Memory B cell (primary cell): ENCODE measurements at regions not wholly inside any gene's neighbourhood (a gene's known extent, or its start where the extent isn't known, plus 50 kb on each side); places are given as distances from the start of the nearest gene placed in this dataset.
A peak's percentile ranks its signal among the peaks of the same experiment; 100 is the strongest.

ENCODE experiments used
- ATAC-seq: fragments of 150-1000 bp; cut with Tn5 transposase; 2 replicates; pipeline ENCODE4 v1.10.0; 2021; ENCODE audit warnings: low read depth, mild to moderate bottlenecking, moderate library complexity
- DNase-seq, 2 donors: peaks; one replicate each; pipeline ENCODE4 v3.0.0; 2022; ENCODE audit warnings: low spot score in 2 of 2
- H3K27ac Mint-ChIP-seq: one replicate; pipeline ENCODE4 v1.8.0; 2022; ENCODE audit warnings: mild to moderate bottlenecking, moderate library complexity, mixed read lengths
- H3K27me3 Mint-ChIP-seq: one replicate; pipeline ENCODE4 v1.8.0; 2022; ENCODE audit warnings: mixed read lengths
- H3K36me3 Mint-ChIP-seq: one replicate; pipeline ENCODE4 v1.8.0; 2022; ENCODE audit warnings: mild to moderate bottlenecking, mixed read lengths
- H3K4me1 Mint-ChIP-seq: one replicate; pipeline ENCODE4 v1.8.0; 2022; ENCODE audit warnings: mixed read lengths
- H3K4me3 Mint-ChIP-seq: one replicate; pipeline ENCODE4 v1.8.0; 2022; ENCODE audit warnings: mild to moderate bottlenecking, moderate library complexity, mixed read lengths
- H3K9me3 Mint-ChIP-seq: one replicate; pipeline ENCODE4 v1.8.0; 2022; ENCODE audit warnings: mixed read lengths

- Mint-ChIP-seq H3K27ac (peak overlapping the region; percentile 60), H3K27me3 (no peaks in the 10 kb centered on the region), H3K9me3 (no peaks in the 10 kb centered on the region), H3K4me1 (peaks cover 11% of the 10 kb centered on the region), H3K4me3 (peak overlapping the region; percentile 96), H3K36me3 (no peaks in the 10 kb centered on the region)
- peak; percentile 16 to 49 for DNase-seq
- ATAC-seq: peak; percentile 94
Observed at GRCh38 chr3:182729903-182730674, 63.2 kb upstream of the ATP11B start.

DNA sequence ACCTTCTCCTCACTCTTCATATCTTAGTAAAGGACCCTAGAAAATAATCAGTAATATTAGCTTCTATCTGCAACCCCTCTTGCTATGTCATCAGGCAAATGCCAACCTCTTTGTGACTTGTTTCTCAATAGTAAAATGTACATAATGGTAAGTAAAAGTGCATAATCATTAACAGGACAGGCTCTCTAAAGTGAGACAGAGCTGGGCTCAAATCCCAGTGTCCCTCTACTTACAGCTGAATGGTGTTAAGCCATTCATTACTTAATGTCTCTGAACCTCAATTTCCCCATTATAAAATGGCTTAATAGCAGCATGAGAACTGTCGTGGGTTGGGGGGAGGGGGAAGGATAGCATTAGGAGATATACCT is 62.6 kb upstream of the ATP11B start:
- H3K36me3 Mint-ChIP-seq: no peaks in the 10 kb centered on the region
- H3K27ac Mint-ChIP-seq: peak overlapping the region; percentile 60
- no peaks in the 10 kb centered on the region for H3K9me3 Mint-ChIP-seq
- no peak for ATAC-seq
- no peak for DNase-seq
- no peaks in the 10 kb centered on the region for H3K27me3 Mint-ChIP-seq
- H3K4me3 Mint-ChIP-seq: peak overlapping the region; percentile 96
- H3K4me1 Mint-ChIP-seq: peaks cover 11% of the 10 kb centered on the region

DNA sequence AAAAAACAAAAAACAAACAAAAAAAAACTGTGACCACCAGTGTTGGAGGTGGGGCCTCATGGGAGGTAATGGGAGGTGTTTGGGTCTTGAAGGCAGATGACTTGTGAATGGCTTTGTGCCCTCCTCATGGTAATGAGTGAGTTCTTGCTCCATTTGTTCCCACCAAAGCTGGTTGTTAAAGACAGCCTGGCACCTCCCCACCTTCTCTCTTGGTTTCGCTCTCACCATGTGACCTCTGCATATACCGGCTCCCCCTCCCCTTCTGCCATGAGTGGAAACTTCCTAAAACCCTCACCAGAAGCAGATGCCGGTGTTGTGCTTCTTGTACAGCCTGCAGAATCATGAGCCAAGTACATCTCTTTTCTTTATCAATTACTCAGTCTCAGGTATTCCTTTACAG is 61.5 kb upstream of the ATP11B start:
- Mint-ChIP-seq H3K27me3 (no peaks in the 10 kb centered on the region), H3K4me3 (peak overlapping the region; percentile 28), H3K9me3 (no peaks in the 10 kb centered on the region), H3K4me1 (peaks cover 11% of the 10 kb centered on the region), H3K27ac (no peak overlapping the region), H3K36me3 (no peaks in the 10 kb centered on the region)
- no peak for DNase-seq
- ATAC-seq: no peak

GRCh38 chr3:182732232-182733015 is 60.9 kb upstream of the ATP11B start:
- ATAC-seq: no peak
- no peaks in the 10 kb centered on the region for H3K27me3 Mint-ChIP-seq
- H3K4me1 Mint-ChIP-seq: peaks cover 11% of the 10 kb centered on the region
- H3K4me3 Mint-ChIP-seq: no peak overlapping the region
- no peak overlapping the region for H3K27ac Mint-ChIP-seq
- no peak for DNase-seq
- H3K36me3 Mint-ChIP-seq: no peaks in the 10 kb centered on the region
- no peaks in the 10 kb centered on the region for H3K9me3 Mint-ChIP-seq

GRCh38 chr3:182735672-182736071 is 57.6 kb upstream of the ATP11B start:
- ATAC-seq (no peak), DNase-seq (no peak)
- Mint-ChIP-seq H3K4me3 (no peak overlapping the region), H3K36me3 (no peaks in the 10 kb centered on the region), H3K9me3 (no peaks in the 10 kb centered on the region), H3K27ac (no peak overlapping the region), H3K4me1 (peaks cover 1% of the 10 kb centered on the region), H3K27me3 (peaks cover 6% of the 10 kb centered on the region)

DNA sequence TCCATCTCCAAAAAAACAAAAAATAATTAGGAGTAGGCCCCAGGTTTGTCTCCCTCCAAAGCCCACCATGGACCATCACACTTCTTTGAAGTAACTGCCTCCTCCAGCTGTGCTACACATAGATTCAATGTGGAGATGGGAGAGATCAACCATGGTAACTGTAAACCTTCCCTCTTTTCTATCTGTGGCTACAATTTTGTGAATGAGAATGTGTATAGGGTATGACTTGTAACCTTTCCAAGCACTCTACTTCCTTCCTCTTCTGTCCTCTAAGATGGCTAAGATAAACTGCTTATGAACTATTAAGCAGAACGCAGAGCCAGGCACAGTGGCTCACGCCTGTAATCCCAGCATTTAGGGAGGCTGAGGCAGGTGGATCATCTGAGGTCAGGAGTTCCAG is 55.5 kb upstream of the ATP11B start:
- Mint-ChIP-seq H3K4me1 (no peaks in the 10 kb centered on the region), H3K9me3 (no peaks in the 10 kb centered on the region), H3K4me3 (no peak overlapping the region), H3K27me3 (peaks cover 8% of the 10 kb centered on the region), H3K36me3 (no peaks in the 10 kb centered on the region), H3K27ac (no peak overlapping the region)
- no peak for ATAC-seq
- DNase-seq: no peak

GRCh38 chr3:182738583-182739411 is 54.5 kb upstream of the ATP11B start:
- ATAC-seq (no peak), DNase-seq (no peak)
- Mint-ChIP-seq H3K9me3 (no peaks in the 10 kb centered on the region), H3K4me1 (no peaks in the 10 kb centered on the region), H3K4me3 (no peak overlapping the region), H3K27me3 (peaks cover 8% of the 10 kb centered on the region), H3K27ac (no peak overlapping the region), H3K36me3 (no peaks in the 10 kb centered on the region)

DNA sequence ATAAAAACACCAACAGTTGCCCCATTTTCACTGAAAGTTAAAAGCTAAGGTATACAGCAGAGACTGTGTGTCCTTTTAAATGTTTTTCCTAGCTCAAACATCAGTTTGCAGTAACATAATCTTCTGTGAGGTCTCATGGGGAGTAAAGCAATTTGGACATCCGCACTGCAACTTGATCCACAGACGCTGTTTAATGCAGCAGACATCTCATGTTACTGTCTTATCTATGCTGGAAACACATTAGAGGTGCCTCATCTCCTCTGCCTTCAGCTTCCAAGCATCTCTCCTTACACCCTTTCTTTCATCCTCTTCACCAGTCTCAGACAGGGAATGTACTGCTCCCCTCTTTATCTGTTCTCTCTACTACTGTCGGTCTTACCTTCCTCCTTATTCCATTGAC is 53.7 kb upstream of the ATP11B start:
- no peak for DNase-seq
- Mint-ChIP-seq H3K27me3 (peaks cover 8% of the 10 kb centered on the region), H3K27ac (no peak overlapping the region), H3K4me1 (no peaks in the 10 kb centered on the region), H3K36me3 (no peaks in the 10 kb centered on the region), H3K4me3 (no peak overlapping the region), H3K9me3 (no peaks in the 10 kb centered on the region)
- no peak for ATAC-seq

- Mint-ChIP-seq H3K4me3 (no peak overlapping the region), H3K36me3 (no peaks in the 10 kb centered on the region), H3K27ac (no peak overlapping the region), H3K9me3 (no peaks in the 10 kb centered on the region), H3K27me3 (peaks cover 8% of the 10 kb centered on the region), H3K4me1 (no peaks in the 10 kb centered on the region)
- DNase-seq (no peak), ATAC-seq (no peak)
Observed at GRCh38 chr3:182740710-182741109, 52.6 kb upstream of the ATP11B start.

DNA sequence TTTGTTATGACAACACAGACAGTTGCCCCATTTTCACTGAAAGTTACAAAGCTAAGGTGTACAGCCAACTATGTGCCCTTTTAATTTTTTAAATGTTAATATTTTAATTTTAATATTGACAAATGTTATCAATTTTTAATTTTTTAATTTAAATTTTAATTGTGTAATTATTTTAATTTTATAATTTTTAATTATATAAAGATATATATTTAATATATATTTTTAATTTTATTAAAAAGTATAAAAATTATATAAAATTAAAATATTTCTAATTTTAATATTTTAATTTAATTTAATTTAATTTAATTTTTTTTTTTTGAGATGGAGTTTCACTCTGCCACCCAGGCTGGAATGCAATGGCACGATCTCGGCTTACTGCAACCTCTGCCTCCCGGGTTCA is 52.1 kb upstream of the ATP11B start:
- Mint-ChIP-seq H3K27ac (no peak overlapping the region), H3K9me3 (no peaks in the 10 kb centered on the region), H3K4me1 (no peaks in the 10 kb centered on the region), H3K27me3 (peaks cover 8% of the 10 kb centered on the region), H3K36me3 (no peaks in the 10 kb centered on the region), H3K4me3 (no peak overlapping the region)
- DNase-seq: no peak
- no peak for ATAC-seq
